Fibroblast of pulmonary artery (primary cell): ENCODE measurements at regions not wholly inside any gene's neighbourhood (a gene's known extent, or its start where the extent isn't known, plus 50 kb on each side); places are given as distances from the start of the nearest gene placed in this dataset.

Experiments used
- DNase-seq: peaks from one replicate; pipeline ENCODE4 v3.0.0-alpha.2; 2010; ENCODE audit warnings: low read depth
- H3K4me3 ChIP-seq: replicated peaks from 2 replicates; pipeline ENCODE4 v1.5.1; 2011; ENCODE audit warnings: low read depth, mild to moderate bottlenecking, control low read depth, low read length, moderate library complexity
- TF ChIP-seq, protein P1 (sequence below): IDR thresholded peaks from 2 replicates; pipeline ENCODE4 v1.5.1; 2011; ENCODE audit warnings: mild to moderate bottlenecking, control low read depth, low read length, inconsistent platforms; ENCODE audit errors: missing control alignments

DNA sequence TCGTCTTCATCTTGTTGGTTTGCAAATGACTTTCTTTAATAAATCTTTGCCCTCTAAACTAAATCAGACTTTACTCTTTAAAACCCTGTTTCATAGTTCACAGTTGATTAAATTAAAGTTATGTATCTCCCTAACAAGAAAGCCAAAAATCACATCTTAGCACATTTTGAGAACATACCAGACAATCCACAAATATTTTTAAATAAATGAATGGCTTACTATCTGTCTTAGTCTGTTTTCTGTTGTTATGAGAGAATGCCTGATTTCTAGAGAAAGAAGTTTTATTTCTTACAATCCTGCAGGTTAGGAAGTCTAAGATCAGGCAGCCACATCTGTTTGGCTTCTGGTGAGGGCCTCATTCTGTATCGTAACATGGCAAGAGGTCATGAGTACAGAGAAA, 1090.2 kb upstream of the PIK3C3 start:
- no peak for DNase-seq
- H3K4me3 ChIP-seq: no peak overlapping the region
- TF ChIP-seq, protein P1, sequence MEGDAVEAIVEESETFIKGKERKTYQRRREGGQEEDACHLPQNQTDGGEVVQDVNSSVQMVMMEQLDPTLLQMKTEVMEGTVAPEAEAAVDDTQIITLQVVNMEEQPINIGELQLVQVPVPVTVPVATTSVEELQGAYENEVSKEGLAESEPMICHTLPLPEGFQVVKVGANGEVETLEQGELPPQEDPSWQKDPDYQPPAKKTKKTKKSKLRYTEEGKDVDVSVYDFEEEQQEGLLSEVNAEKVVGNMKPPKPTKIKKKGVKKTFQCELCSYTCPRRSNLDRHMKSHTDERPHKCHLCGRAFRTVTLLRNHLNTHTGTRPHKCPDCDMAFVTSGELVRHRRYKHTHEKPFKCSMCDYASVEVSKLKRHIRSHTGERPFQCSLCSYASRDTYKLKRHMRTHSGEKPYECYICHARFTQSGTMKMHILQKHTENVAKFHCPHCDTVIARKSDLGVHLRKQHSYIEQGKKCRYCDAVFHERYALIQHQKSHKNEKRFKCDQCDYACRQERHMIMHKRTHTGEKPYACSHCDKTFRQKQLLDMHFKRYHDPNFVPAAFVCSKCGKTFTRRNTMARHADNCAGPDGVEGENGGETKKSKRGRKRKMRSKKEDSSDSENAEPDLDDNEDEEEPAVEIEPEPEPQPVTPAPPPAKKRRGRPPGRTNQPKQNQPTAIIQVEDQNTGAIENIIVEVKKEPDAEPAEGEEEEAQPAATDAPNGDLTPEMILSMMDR: no peak

DNA sequence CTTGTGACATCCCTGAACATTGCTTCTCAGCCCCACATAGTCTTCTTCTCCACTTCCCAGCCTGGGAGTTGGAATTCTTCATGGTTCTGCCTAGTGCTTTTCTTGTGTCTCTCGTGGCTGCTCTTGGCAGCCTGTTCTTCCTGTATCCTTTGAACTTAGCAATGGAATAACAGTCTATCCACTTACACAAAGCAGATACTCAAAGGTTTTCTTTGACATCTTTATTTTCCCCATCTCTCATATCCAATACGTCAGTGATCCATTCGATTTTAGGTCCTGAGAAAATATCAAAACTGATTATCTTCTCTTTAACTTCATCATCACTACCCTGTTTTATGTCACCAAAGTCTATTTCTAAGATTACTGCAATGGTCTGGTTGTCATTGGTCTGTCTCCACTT, 1091.2 kb upstream of the PIK3C3 start:
- no peak for DNase-seq
- H3K4me3 ChIP-seq: no peak overlapping the region
- TF ChIP-seq, protein P1: no peak

DNA sequence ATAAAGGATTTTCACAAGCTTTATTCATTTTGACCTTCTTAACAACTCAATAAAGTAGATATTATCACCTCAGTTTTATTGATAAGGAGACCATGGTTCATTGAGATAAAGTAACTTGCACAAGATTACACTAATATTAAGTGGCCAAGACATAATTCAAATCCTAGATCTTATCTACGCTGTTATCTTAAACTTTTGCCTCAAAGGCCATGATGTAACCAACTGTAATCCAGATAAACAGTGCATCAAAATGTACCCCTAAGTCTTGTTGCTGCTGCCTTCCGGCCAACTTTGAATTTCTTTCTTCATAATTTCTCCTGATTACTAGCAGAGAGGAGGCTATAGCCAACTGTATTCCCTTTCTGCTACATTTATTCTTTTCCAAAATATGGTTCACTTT, 1094.8 kb upstream of the PIK3C3 start:
- TF ChIP-seq, protein P1: no peak
- H3K4me3 ChIP-seq: no peak overlapping the region
- no peak for DNase-seq

DNA sequence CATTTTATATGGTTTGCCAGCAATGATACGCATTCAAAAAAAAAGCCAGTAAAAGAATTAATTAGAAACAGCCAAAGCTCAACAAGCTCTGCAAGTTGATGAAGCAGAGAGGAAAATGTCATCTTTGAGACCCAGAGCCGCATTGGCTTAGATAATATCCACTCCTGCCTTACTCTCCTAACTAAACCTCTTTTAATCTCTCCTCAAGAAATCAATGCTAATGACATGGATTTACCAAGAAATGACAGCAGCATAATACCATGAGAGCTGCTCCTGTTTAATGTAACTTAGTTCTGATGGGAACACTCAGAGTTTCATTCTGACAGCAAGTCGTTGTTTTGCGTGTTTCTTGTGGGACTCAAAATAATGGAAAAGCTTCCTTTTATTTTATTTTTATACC, 1099.4 kb upstream of the PIK3C3 start:
- no peak for DNase-seq
- TF ChIP-seq, protein P1: no peak
- H3K4me3 ChIP-seq: no peak overlapping the region

DNA sequence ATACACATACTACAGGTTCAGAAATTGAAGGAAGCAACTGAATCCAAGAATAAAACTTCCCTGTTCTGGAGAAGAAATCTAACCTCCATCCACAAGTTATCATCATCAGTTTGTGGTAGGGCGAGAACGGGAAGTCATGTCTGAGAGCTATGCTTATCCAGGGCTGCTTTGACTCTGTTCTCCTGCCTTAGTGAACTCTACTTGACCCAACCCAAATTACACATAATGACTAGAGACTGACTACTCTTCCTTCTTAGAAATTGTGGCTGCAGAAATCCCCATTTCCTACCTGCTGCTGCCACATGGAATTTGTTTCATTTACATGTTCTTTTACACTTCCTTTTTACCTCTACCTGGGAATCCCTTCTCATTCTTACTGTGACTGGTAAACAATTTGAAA, 1102.6 kb upstream of the PIK3C3 start:
- TF ChIP-seq, protein P1: no peak
- H3K4me3 ChIP-seq: no peak overlapping the region
- no peak for DNase-seq

DNA sequence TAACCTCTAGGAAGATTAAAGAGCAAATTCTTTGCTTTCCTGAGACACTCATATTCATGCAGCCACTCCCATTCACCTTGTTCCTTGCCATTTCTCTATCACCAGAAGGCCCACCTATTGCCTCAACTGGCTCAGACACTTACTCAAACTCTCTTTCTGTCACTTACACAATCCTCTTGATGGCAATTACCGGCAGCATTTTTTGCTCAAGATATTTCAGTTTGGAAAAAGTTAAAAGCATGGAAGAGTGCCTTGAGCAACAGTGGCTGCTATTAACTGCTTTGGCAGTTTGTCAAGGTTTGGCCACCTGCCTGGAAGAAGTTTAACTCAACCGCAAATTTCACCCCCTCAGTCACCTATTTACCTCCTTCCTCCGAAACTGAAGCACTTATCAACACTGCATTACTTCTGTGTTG, 1104.0 kb upstream of the PIK3C3 start:
- no peak overlapping the region for H3K4me3 ChIP-seq
- TF ChIP-seq, protein P1: no peak
- peak; percentile 64 for DNase-seq

DNA sequence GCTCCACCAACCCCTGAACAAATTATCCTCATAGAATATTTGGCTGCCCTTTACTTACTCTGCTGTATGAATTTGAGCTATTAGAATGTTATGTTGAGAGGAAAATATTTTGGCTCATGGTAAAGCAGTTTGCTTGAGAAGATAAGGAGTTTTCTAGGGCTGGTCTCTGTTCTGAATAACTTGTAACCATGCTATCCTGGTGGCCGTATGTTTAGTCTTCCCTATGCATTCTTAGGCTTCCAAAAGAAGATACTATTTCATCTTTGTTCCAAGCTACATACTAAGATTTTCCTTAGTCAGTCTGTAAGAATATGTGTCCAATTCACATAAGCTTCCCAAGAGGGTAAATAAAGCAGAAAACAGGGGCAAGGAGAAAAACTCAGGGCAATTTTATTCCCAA, 1105.1 kb upstream of the PIK3C3 start:
- no peak for DNase-seq
- TF ChIP-seq, protein P1: no peak
- no peak overlapping the region for H3K4me3 ChIP-seq
